HCT116 (cell line): ENCODE measurements at regions not wholly inside any gene's neighbourhood (a gene's known extent, or its start where the extent isn't known, plus 50 kb on each side); places are given as distances from the start of the nearest gene placed in this dataset.

ENCODE experiments used
- CEBPB ChIP-seq: IDR thresholded peaks from 2 replicates; pipeline ENCODE4 v1.6.1; 2012; ENCODE audit warnings: low read depth
- CTCF ChIP-seq, 3 experiments: fragments of 200-600 bp in 1 of 3; sonication (generic) in 1 of 3; IDR thresholded peaks in 2 of 3; conservative IDR thresholded peaks in 1 of 3; 2 replicates each; pipeline ENCODE4 v1.5.1; 2012 to 2017; ENCODE audit warnings: low read depth in 2 of 3, low read length in 2 of 3, antibody characterized with exemption in 1 of 3, borderline replicate concordance in 1 of 3, control low read depth in 1 of 3, mild to moderate bottlenecking in 1 of 3, mixed read lengths in 1 of 3, mixed run types in 1 of 3, moderate library complexity in 1 of 3; ENCODE audit not compliant: insufficient read depth in 1 of 3
- EGR1 ChIP-seq: IDR thresholded peaks from 2 replicates; pipeline ENCODE4 v1.6.1; 2012; ENCODE audit warnings: low read depth
- EZH2 ChIP-seq: fragments of 200-600 bp; sonication (generic); IDR thresholded peaks from 2 replicates; pipeline ENCODE4 v1.6.1; 2017; ENCODE audit warnings: antibody characterized with exemption, mixed run types
- JUND ChIP-seq: IDR thresholded peaks from 2 replicates; pipeline ENCODE4 v1.6.1; 2012
- POLR2A ChIP-seq: IDR thresholded peaks from 2 replicates; pipeline ENCODE4 v1.7.0; 2011; ENCODE audit warnings: borderline replicate concordance; ENCODE audit not compliant: insufficient read depth, insufficient read length; ENCODE audit errors: extremely low read depth
- POLR2AphosphoS5 ChIP-seq: IDR thresholded peaks from 2 replicates; pipeline ENCODE4 v1.6.1; 2011; ENCODE audit warnings: mild to moderate bottlenecking, low read depth, low read length, moderate library complexity
- SP1 ChIP-seq: IDR thresholded peaks from 2 replicates; pipeline ENCODE4 v1.6.1; 2012; ENCODE audit warnings: low read depth
- YY1 ChIP-seq: IDR thresholded peaks from 2 replicates; pipeline ENCODE4 v1.6.1; 2011; ENCODE audit warnings: low read length, low read depth, moderate library complexity, mild to moderate bottlenecking; ENCODE audit not compliant: insufficient replicate concordance; ENCODE audit errors: extremely low read depth
- ZBTB33 ChIP-seq: IDR thresholded peaks from 2 replicates; pipeline ENCODE4 v1.6.1; 2011; ENCODE audit warnings: mild to moderate bottlenecking, low read length, moderate library complexity; ENCODE audit not compliant: insufficient replicate concordance; ENCODE audit errors: extremely low read depth
- ZFX ChIP-seq: fragments of 450-650 bp; IDR thresholded peaks from 2 replicates; pipeline ENCODE4 v1.6.1; 2017

- TF ChIP-seq CEBPB (no peak), CTCF (IDR thresholded peaks at IDR 0.05 in 2 of 3, conservative IDR thresholded peaks at IDR 0.05 in 1 of 3; ENCODE audit: borderline replicate concordance in 1 of 3, insufficient read depth in 1 of 3, low read depth in 2 of 3, low read length in 2 of 3) (no peak), POLR2A (no peak), ZFX (no peak), EGR1 (no peak), EZH2 (no peak), POLR2AphosphoS5 (no peak), SP1 (no peak), JUND (no peak), ZBTB33 (no peak), YY1 (no peak)
Measured at GRCh38 chr12:67782573-67782972, 134.0 kb downstream of the DYRK2 start.
